H1 (cell line): ENCODE measurements at regions not wholly inside any gene's neighbourhood (a gene's known extent, or its start where the extent isn't known, plus 50 kb on each side); places are given as distances from the start of the nearest gene placed in this dataset.

Source experiments
- EP300 ChIP-seq, 2 experiments: IDR thresholded peaks; 1 replicate in 1 of 2; 2 replicates in 1 of 2; pipeline ENCODE4 v1.6.1; 2011 to 2012; ENCODE audit warnings: low read depth in 2 of 2, low read length in 2 of 2, mild to moderate bottlenecking in 2 of 2, borderline replicate concordance in 1 of 2, inconsistent platforms in 1 of 2, moderate library complexity in 1 of 2
- EZH2 ChIP-seq: fragments of 200-600 bp; sonication (generic); IDR thresholded peaks from 2 replicates; pipeline ENCODE4 v1.7.1; 2012; ENCODE audit warnings: low read depth, mild to moderate bottlenecking, moderate library complexity, low read length, inconsistent platforms; ENCODE audit not compliant: severe bottlenecking
- POLR2AphosphoS5 ChIP-seq: IDR thresholded peaks from 2 replicates; pipeline ENCODE4 v1.6.1; 2011; ENCODE audit warnings: low read depth, low read length
- RAD21 ChIP-seq, 2 experiments: IDR thresholded peaks in 1 of 2; conservative IDR thresholded peaks in 1 of 2; 2 replicates each; pipeline ENCODE4 v1.6.1; 2011; ENCODE audit warnings: low read depth in 2 of 2, low read length in 2 of 2, improper control_type of control experiment in 1 of 2, inconsistent platforms in 1 of 2, mild to moderate bottlenecking in 1 of 2, moderate library complexity in 1 of 2
- RXRA ChIP-seq: IDR thresholded peaks from 2 replicates; pipeline ENCODE4 v1.6.1; 2011; ENCODE audit warnings: low read depth, mild to moderate bottlenecking, low read length, moderate library complexity; ENCODE audit not compliant: insufficient read depth
- SP4 ChIP-seq: IDR thresholded peaks from 2 replicates; pipeline ENCODE4 v1.6.1; 2012; ENCODE audit warnings: low read length, inconsistent platforms
- TEAD4 ChIP-seq: IDR thresholded peaks from 2 replicates; pipeline ENCODE4 v1.6.1; 2012; ENCODE audit warnings: low read depth, low read length, inconsistent platforms, mixed read lengths
- TF ChIP-seq, protein P1 (sequence below), 3 experiments: IDR thresholded peaks; 1 replicate in 2 of 3; 2 replicates in 1 of 3; pipeline versions ENCODE4 v1.5.1 to v1.6.1; 2011; ENCODE audit warnings: low read length in 3 of 3, mild to moderate bottlenecking in 3 of 3, inconsistent platforms in 2 of 3, low read depth in 1 of 3, moderate library complexity in 1 of 3; ENCODE audit not compliant: insufficient read depth in 1 of 3; ENCODE audit errors: control extremely low read depth in 1 of 3
- TF ChIP-seq, protein P2 (sequence below): IDR thresholded peaks from 2 replicates; pipeline ENCODE4 v1.6.1; 2011; ENCODE audit warnings: low read length, improper control_type of control experiment

- TF ChIP-seq, protein P1, sequence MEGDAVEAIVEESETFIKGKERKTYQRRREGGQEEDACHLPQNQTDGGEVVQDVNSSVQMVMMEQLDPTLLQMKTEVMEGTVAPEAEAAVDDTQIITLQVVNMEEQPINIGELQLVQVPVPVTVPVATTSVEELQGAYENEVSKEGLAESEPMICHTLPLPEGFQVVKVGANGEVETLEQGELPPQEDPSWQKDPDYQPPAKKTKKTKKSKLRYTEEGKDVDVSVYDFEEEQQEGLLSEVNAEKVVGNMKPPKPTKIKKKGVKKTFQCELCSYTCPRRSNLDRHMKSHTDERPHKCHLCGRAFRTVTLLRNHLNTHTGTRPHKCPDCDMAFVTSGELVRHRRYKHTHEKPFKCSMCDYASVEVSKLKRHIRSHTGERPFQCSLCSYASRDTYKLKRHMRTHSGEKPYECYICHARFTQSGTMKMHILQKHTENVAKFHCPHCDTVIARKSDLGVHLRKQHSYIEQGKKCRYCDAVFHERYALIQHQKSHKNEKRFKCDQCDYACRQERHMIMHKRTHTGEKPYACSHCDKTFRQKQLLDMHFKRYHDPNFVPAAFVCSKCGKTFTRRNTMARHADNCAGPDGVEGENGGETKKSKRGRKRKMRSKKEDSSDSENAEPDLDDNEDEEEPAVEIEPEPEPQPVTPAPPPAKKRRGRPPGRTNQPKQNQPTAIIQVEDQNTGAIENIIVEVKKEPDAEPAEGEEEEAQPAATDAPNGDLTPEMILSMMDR (IDR thresholded peaks at IDR 0.05; ENCODE audit: control extremely low read depth in 1 of 3, insufficient read depth in 1 of 3, low read depth in 1 of 3, low read length in 3 of 3), result no peak
- TF ChIP-seq RXRA, result no peak
- TF ChIP-seq POLR2AphosphoS5, result no peak
- TF ChIP-seq TEAD4, result no peak
- no peak for TF ChIP-seq SP4
- no peak for TF ChIP-seq EZH2
- TF ChIP-seq RAD21 (IDR thresholded peaks at IDR 0.05 in 1 of 2, conservative IDR thresholded peaks at IDR 0.05 in 1 of 2; ENCODE audit: low read depth in 2 of 2, low read length in 2 of 2), result no peak
- TF ChIP-seq, protein P2, sequence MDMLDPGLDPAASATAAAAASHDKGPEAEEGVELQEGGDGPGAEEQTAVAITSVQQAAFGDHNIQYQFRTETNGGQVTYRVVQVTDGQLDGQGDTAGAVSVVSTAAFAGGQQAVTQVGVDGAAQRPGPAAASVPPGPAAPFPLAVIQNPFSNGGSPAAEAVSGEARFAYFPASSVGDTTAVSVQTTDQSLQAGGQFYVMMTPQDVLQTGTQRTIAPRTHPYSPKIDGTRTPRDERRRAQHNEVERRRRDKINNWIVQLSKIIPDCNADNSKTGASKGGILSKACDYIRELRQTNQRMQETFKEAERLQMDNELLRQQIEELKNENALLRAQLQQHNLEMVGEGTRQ, result no peak
- TF ChIP-seq EP300 (IDR thresholded peaks at IDR 0.05; ENCODE audit: borderline replicate concordance in 1 of 2, low read depth in 2 of 2, low read length in 2 of 2), result no peak
Observed at GRCh38 chr18:77469131-77469530, 219.5 kb downstream of the GALR1 start.
